ENCODE measurements at regions not wholly inside any gene's neighbourhood (a gene's known extent, or its start where the extent isn't known, plus 50 kb on each side); places are given as distances from the start of the nearest gene placed in this dataset.

- Histone ChIP-seq H3K9ac (ENCODE audit: control insufficient read depth, insufficient read depth, low read length) (no peak overlapping the region), H4K20me1 (ENCODE audit: control insufficient read depth, insufficient read depth) (no peaks in the 10 kb centered on the region), H3K27me3 (replicated peaks in 1 of 2; ENCODE audit: control insufficient read depth in 2 of 2, insufficient read depth in 2 of 2, low read length in 1 of 2) (no peaks in the 10 kb centered on the region), H3K79me2 (ENCODE audit: control insufficient read depth, insufficient read depth, low read length) (no peaks in the 10 kb centered on the region), H3K27ac (ENCODE audit: control insufficient read depth, insufficient read depth) (no peak overlapping the region), H3K4me1 (ENCODE audit: control insufficient read depth, insufficient read depth, low read length) (no peaks in the 10 kb centered on the region), H3K4me2 (ENCODE audit: control insufficient read depth, insufficient read depth) (no peak overlapping the region), H2AFZ (ENCODE audit: control insufficient read depth, low read depth, low read length) (no peak overlapping the region), H3K9me3 (replicated peaks; ENCODE audit: control insufficient read depth, insufficient read depth, low read length) (no peaks in the 10 kb centered on the region; the same call in 2 of the 3 replicates), H3K36me3 (ENCODE audit: control insufficient read depth in 2 of 2, insufficient read depth in 2 of 2, low read length in 1 of 2) (no peaks in the 10 kb centered on the region), H3K4me3 (no peak overlapping the region)
- CTCF ChIA-PET, result interaction anchor here (0.7 to 1.5 kb wide), 13 partner anchors 9 to 1610 kb away, joined by 3 to 11 read pairs (median 4); no protein-coding TSS in a partner anchor
- TF ChIP-seq CREB1 (IDR thresholded peaks at IDR 0.05; ENCODE audit: low read depth), result no peak
- DNase-seq (ENCODE audit: low read depth, low spot score) (no peak), FAIRE-seq (no peak), ATAC-seq (no peak)
- intact Hi-C loops (cut with micrococcal nuclease; ENCODE audit: unreplicated experiment), result loop anchor here (5.0 to 10.0 kb wide), 3 partner anchors 680 to 1610 kb away; partner anchors contain the start of gene TMEM132B
- 4% methylated on average over 3 of the region's 3 CpGs for WGBS (ENCODE audit: insufficient coverage, insufficient replicate concordance, low lambda C conversion rate, missing lambda C conversion rate)
- BruUV-seq (replicated peaks), result no TSS peak
- POLR2A ChIA-PET, result no interaction called here
- RAD21 ChIA-PET (ENCODE audit: unreplicated experiment), result interaction anchor here (0.9 kb wide), 1 partner anchor 807 kb away, joined by 4 read pairs; no protein-coding TSS in a partner anchor
- SMC1A ChIA-PET (ENCODE audit: uncharacterized antibody, unreplicated experiment), result interaction anchor here (0.6 to 1.1 kb wide), 3 partner anchors 10 to 298 kb away, joined by 3 read pairs; no protein-coding TSS in a partner anchor
- in situ Hi-C loops (cut with MboI), result loop anchor here (5.0 kb wide), 1 partner anchor 810 kb away; no protein-coding TSS in a partner anchor
These were observed 1002.5 kb downstream of the AACS start for GRCh38 chr12:126067626-126068329.

- SMC1A ChIA-PET (ENCODE audit: uncharacterized antibody, unreplicated experiment), result interaction anchor here (0.8 to 1.4 kb wide), 4 partner anchors 10 to 804 kb away, joined by 3 to 6 read pairs (median 4); no protein-coding TSS in a partner anchor
- no peak for DNase-seq (ENCODE audit: low read depth, low spot score)
- Histone ChIP-seq H3K27me3 (replicated peaks in 1 of 2; ENCODE audit: control insufficient read depth in 2 of 2, insufficient read depth in 2 of 2, low read length in 1 of 2) (no peaks in the 10 kb centered on the region), H3K79me2 (ENCODE audit: control insufficient read depth, insufficient read depth, low read length) (no peaks in the 10 kb centered on the region), H3K4me2 (ENCODE audit: control insufficient read depth, insufficient read depth) (no peak overlapping the region), H3K36me3 (ENCODE audit: control insufficient read depth in 2 of 2, insufficient read depth in 2 of 2, low read length in 1 of 2) (no peaks in the 10 kb centered on the region), H2AFZ (ENCODE audit: control insufficient read depth, low read depth, low read length) (no peak overlapping the region), H3K4me3 (no peak overlapping the region), H4K20me1 (ENCODE audit: control insufficient read depth, insufficient read depth) (no peaks in the 10 kb centered on the region), H3K27ac (ENCODE audit: control insufficient read depth, insufficient read depth) (no peak overlapping the region), H3K4me1 (ENCODE audit: control insufficient read depth, insufficient read depth, low read length) (no peaks in the 10 kb centered on the region), H3K9ac (ENCODE audit: control insufficient read depth, insufficient read depth, low read length) (no peak overlapping the region), H3K9me3 (replicated peaks; ENCODE audit: control insufficient read depth, insufficient read depth, low read length) (no peaks in the 10 kb centered on the region; the same call in 2 of the 3 replicates)
- CTCF ChIA-PET, result interaction anchor here (0.8 to 1.5 kb wide), 17 partner anchors 8 to 2000 kb away, joined by 3 to 11 read pairs (median 3); no protein-coding TSS in a partner anchor
- no TSS peak for BruUV-seq (replicated peaks)
- TF ChIP-seq JUND (IDR thresholded peaks at IDR 0.05; ENCODE audit: low read depth, low read length) (no peak), NFXL1 (IDR thresholded peaks at IDR 0.05; ENCODE audit: borderline replicate concordance) (no peak), SMC3 (IDR thresholded peaks at IDR 0.05; ENCODE audit: borderline replicate concordance, low read length) (peak; percentile 66; the same call in 1 of the 2 replicates), RAD21 (IDR thresholded peaks at IDR 0.05; ENCODE audit: insufficient read depth, low read depth, low read length) (peak; percentile 78), CBX5 (IDR thresholded peaks at IDR 0.05; ENCODE audit: low read depth) (peak; percentile 92), BHLHE40 (IDR thresholded peaks at IDR 0.05; ENCODE audit: borderline replicate concordance in 1 of 2, low read depth in 2 of 2, low read length in 1 of 2) (peak; percentile 36 to 62; a peak in 2 of 4 replicates)
- TF ChIP-seq, protein P1, sequence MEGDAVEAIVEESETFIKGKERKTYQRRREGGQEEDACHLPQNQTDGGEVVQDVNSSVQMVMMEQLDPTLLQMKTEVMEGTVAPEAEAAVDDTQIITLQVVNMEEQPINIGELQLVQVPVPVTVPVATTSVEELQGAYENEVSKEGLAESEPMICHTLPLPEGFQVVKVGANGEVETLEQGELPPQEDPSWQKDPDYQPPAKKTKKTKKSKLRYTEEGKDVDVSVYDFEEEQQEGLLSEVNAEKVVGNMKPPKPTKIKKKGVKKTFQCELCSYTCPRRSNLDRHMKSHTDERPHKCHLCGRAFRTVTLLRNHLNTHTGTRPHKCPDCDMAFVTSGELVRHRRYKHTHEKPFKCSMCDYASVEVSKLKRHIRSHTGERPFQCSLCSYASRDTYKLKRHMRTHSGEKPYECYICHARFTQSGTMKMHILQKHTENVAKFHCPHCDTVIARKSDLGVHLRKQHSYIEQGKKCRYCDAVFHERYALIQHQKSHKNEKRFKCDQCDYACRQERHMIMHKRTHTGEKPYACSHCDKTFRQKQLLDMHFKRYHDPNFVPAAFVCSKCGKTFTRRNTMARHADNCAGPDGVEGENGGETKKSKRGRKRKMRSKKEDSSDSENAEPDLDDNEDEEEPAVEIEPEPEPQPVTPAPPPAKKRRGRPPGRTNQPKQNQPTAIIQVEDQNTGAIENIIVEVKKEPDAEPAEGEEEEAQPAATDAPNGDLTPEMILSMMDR (IDR thresholded peaks at IDR 0.05 in 2 of 3, conservative IDR thresholded peaks at IDR 0.05 in 1 of 3; ENCODE audit: control insufficient read depth in 2 of 3, extremely low read depth in 1 of 3, insufficient read depth in 1 of 3, low read depth in 3 of 3, low read length in 3 of 3), result peak; percentile 45 to 63 (median 61); a peak in 5 of 6 replicates
- POLR2A ChIA-PET, result no interaction called here
- RAD21 ChIA-PET (ENCODE audit: unreplicated experiment), result interaction anchor here (0.9 to 1.5 kb wide), 2 partner anchors 678 to 805 kb away, joined by 4 read pairs; no protein-coding TSS in a partner anchor
- no peak for FAIRE-seq
- 0% methylated on average over 4 of the region's 4 CpGs for WGBS (ENCODE audit: insufficient coverage, insufficient replicate concordance, low lambda C conversion rate, missing lambda C conversion rate)
- ATAC-seq, result peak; percentile 73
- intact Hi-C loops (cut with micrococcal nuclease; ENCODE audit: unreplicated experiment) (loop anchor here (1.0 to 10.0 kb wide), 5 partner anchors 678 to 1608 kb away; partner anchors contain the start of gene TMEM132B), in situ Hi-C loops (cut with MboI) (loop anchor here (5.0 to 10.0 kb wide), 2 partner anchors 808 to 1315 kb away; no protein-coding TSS in a partner anchor)
These were observed 1004.4 kb downstream of the AACS start for GRCh38 chr12:126069549-126070165.
